ENCODE measurements at regions not wholly inside any gene's neighbourhood (a gene's known extent, or its start where the extent isn't known, plus 50 kb on each side); places are given as distances from the start of the nearest gene placed in this dataset.

DNA sequence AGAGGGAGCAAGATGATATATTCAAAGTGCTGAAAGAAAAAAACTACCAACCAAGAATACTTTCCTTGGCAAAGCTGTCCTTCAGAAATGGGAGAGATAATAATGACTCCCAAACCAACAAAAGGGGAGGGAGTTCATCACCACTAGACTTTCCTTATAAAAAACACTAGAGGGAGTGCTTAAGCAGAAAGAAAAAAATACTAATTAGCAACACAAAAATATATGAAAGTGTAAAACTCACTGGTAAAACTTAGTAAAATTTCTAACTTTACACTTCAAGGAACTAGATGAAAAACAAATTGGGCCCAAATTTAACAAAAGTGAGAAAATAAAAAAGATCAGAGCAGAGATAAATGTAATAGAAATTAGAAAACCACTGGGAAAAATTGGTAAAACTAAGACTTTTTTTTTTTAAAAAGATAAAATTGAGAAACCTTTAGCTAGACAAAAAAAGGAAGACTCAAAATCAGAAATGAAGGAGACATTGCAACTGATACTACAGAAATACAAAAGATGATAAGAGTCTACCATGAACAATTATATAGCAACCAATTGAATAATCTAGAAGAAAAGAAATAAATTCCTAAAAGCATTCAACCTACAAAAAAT is 60.4 kb upstream of the FAR2 start:
- TF ChIP-seq GATA1 (IDR thresholded peaks at IDR 0.05; ENCODE audit: low read depth, low read length) (no peak), POLR2A (IDR thresholded peaks at IDR 0.05; ENCODE audit: low read length) (no peak)
- DNase-seq, result peak; percentile 16 to 25

All from erythroblast (primary cell).